ENCODE measurements at regions not wholly inside any gene's neighbourhood (a gene's known extent, or its start where the extent isn't known, plus 50 kb on each side); places are given as distances from the start of the nearest gene placed in this dataset.

GRCh38 chr18:22344445-22344844 lies 73.3 kb downstream of the CTAGE1 start:
- H3K9me1 ChIP-seq (ENCODE audit: insufficient read depth, low read length) = peaks cover 10% of the 10 kb centered on the region
- H3K27ac ChIP-seq (ENCODE audit: insufficient read depth, low read length) = no peak overlapping the region
- BruUV-seq (replicated peaks) = no TSS peak
- no peaks in the 10 kb centered on the region for H4K20me1 ChIP-seq (ENCODE audit: insufficient read depth, low read length)
- H3K36me3 ChIP-seq (ENCODE audit: control insufficient read depth, insufficient read depth, low read length) = no peaks in the 10 kb centered on the region
- no peak overlapping the region for H3K4me3 ChIP-seq (ENCODE audit: insufficient read depth, low read depth, low read length)
- in situ Hi-C loops (cut with MboI; ENCODE audit: low sequenced_read_pairs) = no loop called here
- no CpG with 5 or more reads among the region's 1 CpG for WGBS, 2 experiments (ENCODE audit: extremely low coverage in 2 of 2, insufficient read length in 1 of 2)
- ChIA-PET CTCF (interaction anchor here (0.6 kb wide), 1 partner anchor 298 kb away, joined by 3 read pairs; no protein-coding TSS in a partner anchor), POLR2A (ENCODE audit: unreplicated experiment) (interaction anchor here (0.6 kb wide), 1 partner anchor 33 kb away, joined by 6 read pairs; no protein-coding TSS in a partner anchor)
- no peak for DNase-seq
- no peak overlapping the region for H3K56ac ChIP-seq (ENCODE audit: extremely low read depth, insufficient read depth, low read length)
- H2AFZ ChIP-seq (replicated peaks; ENCODE audit: low read length, poor library complexity) = no peak overlapping the region
- dilution Hi-C loops (cut with HindIII; ENCODE audit: low sequenced_read_pairs, unreplicated experiment) = no loop called here
- no peak for ATAC-seq (ENCODE audit: low read depth)
- no peak overlapping the region for H2BK20ac ChIP-seq (ENCODE audit: low read depth, low read length)
- H4K91ac ChIP-seq (ENCODE audit: insufficient read depth, low read depth, low read length) = no peak overlapping the region
- H2AK9ac ChIP-seq (replicated peaks; ENCODE audit: low read depth, low read length, poor library complexity) = no peak overlapping the region
- H2AK5ac ChIP-seq (ENCODE audit: low read depth, low read length) = no peak overlapping the region
- no peak overlapping the region for H3K9ac ChIP-seq (ENCODE audit: low read depth, low read length)
- H3K4ac ChIP-seq (ENCODE audit: low read depth, low read length) = no peak overlapping the region
- TF ChIP-seq MAZ (IDR thresholded peaks at IDR 0.05; ENCODE audit: borderline replicate concordance, low read depth, low read length) = no peak
- TF ChIP-seq RCOR1 (IDR thresholded peaks at IDR 0.05; ENCODE audit: insufficient replicate concordance, low read length) = no peak
- TF ChIP-seq, protein P1, sequence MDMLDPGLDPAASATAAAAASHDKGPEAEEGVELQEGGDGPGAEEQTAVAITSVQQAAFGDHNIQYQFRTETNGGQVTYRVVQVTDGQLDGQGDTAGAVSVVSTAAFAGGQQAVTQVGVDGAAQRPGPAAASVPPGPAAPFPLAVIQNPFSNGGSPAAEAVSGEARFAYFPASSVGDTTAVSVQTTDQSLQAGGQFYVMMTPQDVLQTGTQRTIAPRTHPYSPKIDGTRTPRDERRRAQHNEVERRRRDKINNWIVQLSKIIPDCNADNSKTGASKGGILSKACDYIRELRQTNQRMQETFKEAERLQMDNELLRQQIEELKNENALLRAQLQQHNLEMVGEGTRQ (IDR thresholded peaks at IDR 0.05; ENCODE audit: low read depth, low read length) = no peak
- TF ChIP-seq, protein P2, sequence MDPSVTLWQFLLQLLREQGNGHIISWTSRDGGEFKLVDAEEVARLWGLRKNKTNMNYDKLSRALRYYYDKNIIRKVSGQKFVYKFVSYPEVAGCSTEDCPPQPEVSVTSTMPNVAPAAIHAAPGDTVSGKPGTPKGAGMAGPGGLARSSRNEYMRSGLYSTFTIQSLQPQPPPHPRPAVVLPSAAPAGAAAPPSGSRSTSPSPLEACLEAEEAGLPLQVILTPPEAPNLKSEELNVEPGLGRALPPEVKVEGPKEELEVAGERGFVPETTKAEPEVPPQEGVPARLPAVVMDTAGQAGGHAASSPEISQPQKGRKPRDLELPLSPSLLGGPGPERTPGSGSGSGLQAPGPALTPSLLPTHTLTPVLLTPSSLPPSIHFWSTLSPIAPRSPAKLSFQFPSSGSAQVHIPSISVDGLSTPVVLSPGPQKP (IDR thresholded peaks at IDR 0.05; ENCODE audit: borderline replicate concordance, low read depth, low read length) = no peak
- no peak for TF ChIP-seq CEBPB (IDR thresholded peaks at IDR 0.05; ENCODE audit: low read depth, low read length)
- TF ChIP-seq FOS (IDR thresholded peaks at IDR 0.05; ENCODE audit: low read depth, low read length) = no peak
- no peak for TF ChIP-seq MAFK (IDR thresholded peaks at IDR 0.05; ENCODE audit: low read depth, low read length)
- TF ChIP-seq SMC3 (IDR thresholded peaks at IDR 0.05; ENCODE audit: low read depth, low read length) = no peak
- no peak for TF ChIP-seq RAD21 (IDR thresholded peaks at IDR 0.05; ENCODE audit: low read length)
- TF ChIP-seq RFX5 (IDR thresholded peaks at IDR 0.05; ENCODE audit: low read depth, low read length) = no peak
- TF ChIP-seq, protein P3, sequence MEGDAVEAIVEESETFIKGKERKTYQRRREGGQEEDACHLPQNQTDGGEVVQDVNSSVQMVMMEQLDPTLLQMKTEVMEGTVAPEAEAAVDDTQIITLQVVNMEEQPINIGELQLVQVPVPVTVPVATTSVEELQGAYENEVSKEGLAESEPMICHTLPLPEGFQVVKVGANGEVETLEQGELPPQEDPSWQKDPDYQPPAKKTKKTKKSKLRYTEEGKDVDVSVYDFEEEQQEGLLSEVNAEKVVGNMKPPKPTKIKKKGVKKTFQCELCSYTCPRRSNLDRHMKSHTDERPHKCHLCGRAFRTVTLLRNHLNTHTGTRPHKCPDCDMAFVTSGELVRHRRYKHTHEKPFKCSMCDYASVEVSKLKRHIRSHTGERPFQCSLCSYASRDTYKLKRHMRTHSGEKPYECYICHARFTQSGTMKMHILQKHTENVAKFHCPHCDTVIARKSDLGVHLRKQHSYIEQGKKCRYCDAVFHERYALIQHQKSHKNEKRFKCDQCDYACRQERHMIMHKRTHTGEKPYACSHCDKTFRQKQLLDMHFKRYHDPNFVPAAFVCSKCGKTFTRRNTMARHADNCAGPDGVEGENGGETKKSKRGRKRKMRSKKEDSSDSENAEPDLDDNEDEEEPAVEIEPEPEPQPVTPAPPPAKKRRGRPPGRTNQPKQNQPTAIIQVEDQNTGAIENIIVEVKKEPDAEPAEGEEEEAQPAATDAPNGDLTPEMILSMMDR (conservative IDR thresholded peaks at IDR 0.05; ENCODE audit: low read depth, low read length) = no peak
- no peak for TF ChIP-seq BHLHE40 (IDR thresholded peaks at IDR 0.05; ENCODE audit: low read depth, low read length)
- no peak overlapping the region for H2BK5ac ChIP-seq (ENCODE audit: low read depth, low read length, poor library complexity, severe bottlenecking)
- no peak overlapping the region for H2BK15ac ChIP-seq (ENCODE audit: low read depth, low read length)
- H3K4me2 ChIP-seq (ENCODE audit: low read depth, low read length) = no peak overlapping the region
- no peaks in the 10 kb centered on the region for H3K79me1 ChIP-seq (ENCODE audit: low read depth in 1 of 2, low read length in 2 of 2)
- peaks cover 24% of the 10 kb centered on the region for H3K4me1 ChIP-seq (ENCODE audit: control insufficient read depth, insufficient read depth, low read length)
- no peak overlapping the region for H4K8ac ChIP-seq (ENCODE audit: low read depth in 2 of 2, low read length in 2 of 2)
- no peak overlapping the region for H3K18ac ChIP-seq (ENCODE audit: low read depth, low read length)
- no peak overlapping the region for H3K23ac ChIP-seq (ENCODE audit: low read depth, low read length)
- no peaks in the 10 kb centered on the region for H3K27me3 ChIP-seq (ENCODE audit: control insufficient read depth, insufficient read depth, low read length)
- no peak overlapping the region for H4K5ac ChIP-seq (ENCODE audit: low read depth, low read length)
- no peak overlapping the region for H2BK120ac ChIP-seq (ENCODE audit: low read depth, low read length)
- no peak overlapping the region for H3K14ac ChIP-seq (replicated peaks; ENCODE audit: low read depth, low read length)
- intact Hi-C loops (cut with micrococcal nuclease) = no loop called here
- H3K9me3 ChIP-seq (ENCODE audit: control insufficient read depth, insufficient read depth, low read length) = no peaks in the 10 kb centered on the region

All from IMR-90 (cell line).